HepG2 (cell line): ENCODE measurements at regions not wholly inside any gene's neighbourhood (a gene's known extent, or its start where the extent isn't known, plus 50 kb on each side); places are given as distances from the start of the nearest gene placed in this dataset.
A peak's percentile ranks its signal among the peaks of the same experiment; 100 is the strongest.

Experiments used
- ATAC-seq: fragments of 200-7000 bp; cut with Tn5 transposase; 3 replicates; pipeline ENCODE4 v1.9.1; 2020; ENCODE audit warnings: mild to moderate bottlenecking, moderate library complexity
- BruUV-seq: library from RNA; stranded (reverse); fragments of 400-500 nt; replicated peaks from 2 replicates; lab custom pipeline; 2021; lab: Mats Ljungman, UMichigan
- CTCF ChIA-PET: fragments of 300-600 bp; formaldehyde crosslinking; extraction: SDS; loops from one replicate; lab custom pipeline; 2021; ENCODE audit warnings: low total read pairs, inconsistent platforms, low intra/inter-chr PET ratio; lab: Yijun Ruan, JAX
- POLR2A ChIA-PET: fragments of 350-600 bp; sonication (Branson Sonifier 250); formaldehyde crosslinking; loops from one replicate; lab custom pipeline; 2020; ENCODE audit warnings: antibody characterized with exemption, inconsistent platforms; lab: Yijun Ruan, JAX
- DNase-seq: peaks from one replicate; pipeline ENCODE4 v3.0.0-alpha.2; 2015; ENCODE audit warnings: low spot score
- FAIRE-seq: peaks from 3 replicates; lab custom pipeline; 2011; peaks lifted over from hg19 to GRCh38; lab: Jason Lieb, UNC
- H2AFZ ChIP-seq: one replicate; pipeline ENCODE4 v1.6.1; 2011; ENCODE audit warnings: low read length, inconsistent platforms
- H3K27ac ChIP-seq: fragments of 300-600 bp; 3 replicates; pipeline ENCODE4 v1.8.0; 2011; ENCODE audit warnings: mixed run types, mild to moderate bottlenecking, mixed read lengths, low read length, inconsistent platforms; ENCODE audit not compliant: insufficient read depth; ENCODE audit errors: extremely low read length
- H3K27me3 ChIP-seq, 2 experiments: fragments of 200-600 bp in 1 of 2; 2 replicates in 1 of 2; 3 replicates in 1 of 2; pipeline versions ENCODE4 v1.6.0 to v1.8.0; 2011; ENCODE audit warnings: low read length in 2 of 2, mild to moderate bottlenecking in 2 of 2, moderate library complexity in 2 of 2, inconsistent platforms in 1 of 2; ENCODE audit not compliant: insufficient read depth in 2 of 2, control insufficient read depth in 1 of 2
- H3K36me3 ChIP-seq, 2 experiments: fragments of 200-600 bp in 1 of 2; replicated peaks in 1 of 2; 2 replicates in 1 of 2; 3 replicates in 1 of 2; pipeline versions ENCODE4 v1.5.1 to v1.8.0; 2011; ENCODE audit warnings: low read length in 2 of 2, inconsistent platforms in 1 of 2; ENCODE audit not compliant: insufficient read depth in 2 of 2, control insufficient read depth in 1 of 2
- H3K4me1 ChIP-seq: 2 replicates; pipeline ENCODE4 v1.5.1; 2012; ENCODE audit warnings: low read length, inconsistent platforms; ENCODE audit not compliant: insufficient read depth
- H3K4me2 ChIP-seq: 2 replicates; pipeline ENCODE4 v1.6.0; 2011; ENCODE audit warnings: low read depth, low read length, inconsistent platforms
- H3K4me3 ChIP-seq, 3 experiments: fragments of 200-600 bp in 1 of 3; sonication (generic), shearing (Covaris generic) in 1 of 3; replicated peaks in 1 of 3; 2 replicates each; pipeline ENCODE4 v1.5.1; 2011 to 2016; ENCODE audit warnings: low read length in 3 of 3, inconsistent platforms in 2 of 3, low read depth in 2 of 3, mild to moderate bottlenecking in 2 of 3, control low read depth in 1 of 3, mixed read lengths in 1 of 3; ENCODE audit not compliant: insufficient read depth in 1 of 3
- H3K79me2 ChIP-seq: one replicate; pipeline ENCODE4 v1.6.1; 2011; ENCODE audit warnings: low read length, inconsistent platforms; ENCODE audit not compliant: insufficient read depth
- H3K9ac ChIP-seq: 2 replicates; pipeline ENCODE4 v1.6.0; 2011; ENCODE audit warnings: mild to moderate bottlenecking, low read depth, low read length, inconsistent platforms; ENCODE audit not compliant: insufficient read depth
- H3K9me3 ChIP-seq: 2 replicates; pipeline ENCODE4 v1.5.1; 2012; ENCODE audit warnings: mild to moderate bottlenecking, low read length
- H4K20me1 ChIP-seq: 2 replicates; pipeline ENCODE4 v1.6.0; 2011; ENCODE audit warnings: inconsistent platforms, mild to moderate bottlenecking, low read length, moderate library complexity; ENCODE audit not compliant: insufficient read depth
- MAFK ChIP-seq, 2 experiments: IDR thresholded peaks in 1 of 2; conservative IDR thresholded peaks in 1 of 2; 2 replicates each; pipeline ENCODE4 v1.6.1; 2011; ENCODE audit warnings: improper control_type of control experiment in 2 of 2, low read length in 2 of 2
- RAD51 ChIP-seq: fragments of 450-650 bp; IDR thresholded peaks from 2 replicates; pipeline ENCODE4 v1.6.1; 2016; ENCODE audit warnings: borderline replicate concordance
- U2AF1 ChIP-seq: fragments of 200-400 bp; formaldehyde crosslinking; optimal IDR thresholded peaks from 2 replicates; pipeline ENCODE3; 2017; ENCODE audit warnings: mild to moderate bottlenecking, low read depth, low read length
- ZNF484 ChIP-seq: sonication (generic); formaldehyde crosslinking; IDR thresholded peaks from 2 replicates; pipeline ENCODE4 v1.5.1; 2020; ENCODE audit warnings: mild to moderate bottlenecking, low read depth, missing genetic modification reagents, borderline replicate concordance
- ZNF644 ChIP-seq: IDR thresholded peaks from 2 replicates; pipeline ENCODE4 v1.6.1; 2016; ENCODE audit warnings: low read depth
- WGBS: methylation state at CpG from one replicate; pipeline ENCODE4 v1.1.6; 2017; ENCODE audit warnings: low lambda C conversion rate; 5-methylcytosine and 5-hydroxymethylcytosine counted together
- in situ Hi-C: cut with HindIII; loops from 2 replicates; pipeline ENCODE4 v1.10.0; 2017; ENCODE audit warnings: low pct_unique_long_range_greater_than_20kb; ENCODE audit not compliant: extremely low pct_ligation_motif_present
- intact Hi-C: fragments of 100-400 bp; cut with micrococcal nuclease; formaldehyde crosslinking; loops from one replicate; pipeline ENCODE4 v1.10.0; 2022; ENCODE audit not compliant: unreplicated experiment
- TF ChIP-seq, protein P1 (sequence below): sonication (generic); formaldehyde crosslinking; IDR thresholded peaks from 2 replicates; pipeline ENCODE4 v1.8.0; 2022; ENCODE audit warnings: mild to moderate bottlenecking, missing genetic modification reagents, moderate library complexity

DNA sequence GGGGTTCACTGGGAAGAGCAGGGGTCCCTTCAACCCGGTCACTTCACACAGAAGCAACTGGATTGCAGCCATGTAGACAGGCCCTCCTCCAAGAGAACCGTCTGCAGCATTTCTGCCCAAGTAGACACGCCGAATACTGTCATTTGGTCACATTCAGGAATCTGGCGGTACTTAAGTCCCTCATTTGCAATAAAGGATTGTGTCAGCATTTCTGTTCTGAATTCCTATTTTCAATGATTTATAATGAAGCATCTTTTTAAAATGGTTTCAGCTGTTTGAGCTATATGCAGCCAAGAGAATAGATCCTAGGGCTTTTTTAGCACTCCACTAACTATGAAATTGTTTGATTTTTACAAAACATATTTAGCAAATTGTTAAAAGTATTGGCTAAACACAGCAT lies 143.5 kb upstream of the SOX1 start:
- CTCF ChIA-PET: no interaction called here
- intact Hi-C loops: no loop called here
- H3K9me3 ChIP-seq: no peaks in the 10 kb centered on the region
- TF ChIP-seq, protein P1, sequence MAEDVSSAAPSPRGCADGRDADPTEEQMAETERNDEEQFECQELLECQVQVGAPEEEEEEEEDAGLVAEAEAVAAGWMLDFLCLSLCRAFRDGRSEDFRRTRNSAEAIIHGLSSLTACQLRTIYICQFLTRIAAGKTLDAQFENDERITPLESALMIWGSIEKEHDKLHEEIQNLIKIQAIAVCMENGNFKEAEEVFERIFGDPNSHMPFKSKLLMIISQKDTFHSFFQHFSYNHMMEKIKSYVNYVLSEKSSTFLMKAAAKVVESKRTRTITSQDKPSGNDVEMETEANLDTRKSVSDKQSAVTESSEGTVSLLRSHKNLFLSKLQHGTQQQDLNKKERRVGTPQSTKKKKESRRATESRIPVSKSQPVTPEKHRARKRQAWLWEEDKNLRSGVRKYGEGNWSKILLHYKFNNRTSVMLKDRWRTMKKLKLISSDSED (CRISPR knock-in tag): no peak
- peak; percentile 11 to 52; a peak in 1 of 4 replicates for TF ChIP-seq MAFK (conservative IDR thresholded peaks at IDR 0.05 in 1 of 2, IDR thresholded peaks at IDR 0.05 in 1 of 2; ENCODE audit: low read length in 2 of 2)
- TF ChIP-seq U2AF1: no peak
- TF ChIP-seq, all 625 proteins: peak for 1
- no peak overlapping the region for H3K4me2 ChIP-seq
- no peak for ATAC-seq
- H3K27me3 ChIP-seq: peaks cover 4 to 64% of the 10 kb centered on the region in 2 experiments
- BruUV-seq: no TSS peak
- in situ Hi-C loops: no loop called here
- H3K79me2 ChIP-seq: no peaks in the 10 kb centered on the region
- POLR2A ChIA-PET: no interaction called here
- no peaks in the 10 kb centered on the region for H3K4me1 ChIP-seq
- no peak overlapping the region for H2AFZ ChIP-seq
- no peaks in the 10 kb centered on the region for H4K20me1 ChIP-seq
- no peak overlapping the region for H3K9ac ChIP-seq
- 30% methylated on average over 5 of the region's 5 CpGs for WGBS
- DNase-seq: no peak
- no peaks in the 10 kb centered on the region for H3K36me3 ChIP-seq
- H3K4me3 ChIP-seq: no peak overlapping the region
- no peak for FAIRE-seq
- no peak overlapping the region for H3K27ac ChIP-seq

DNA sequence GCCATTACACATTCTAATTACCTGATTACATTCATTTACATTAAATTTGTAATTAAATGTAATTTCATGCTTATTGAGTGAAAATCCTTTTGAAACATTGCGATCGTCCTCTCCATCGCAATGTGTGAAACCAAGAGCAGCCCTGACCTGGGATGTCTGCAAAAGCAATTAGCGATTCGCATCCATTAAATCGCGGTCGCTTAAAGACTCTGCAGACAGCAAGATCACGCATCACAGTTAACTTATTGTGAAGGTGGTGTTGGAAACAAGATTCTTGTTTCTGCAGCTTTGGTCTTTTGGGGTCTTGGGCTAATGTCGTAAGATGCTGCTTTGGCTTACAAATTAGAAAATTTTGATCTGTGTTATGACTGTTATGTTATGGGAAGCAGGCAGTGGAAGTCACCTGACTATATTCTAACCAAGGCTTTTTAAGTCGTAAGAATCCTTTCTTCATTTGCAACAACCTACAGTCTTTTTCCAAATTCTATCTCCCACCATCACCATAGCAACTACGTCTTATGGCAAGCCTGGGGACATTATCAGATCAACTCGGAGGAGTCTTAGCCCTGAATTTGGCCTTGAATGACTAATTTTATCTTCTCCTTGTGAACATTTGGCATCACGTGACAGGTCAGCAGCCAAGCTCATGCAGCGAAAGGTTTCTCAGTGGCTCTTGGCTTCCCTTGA lies 142.8 kb upstream of the SOX1 start:
- FAIRE-seq (no peak), DNase-seq (no peak), ATAC-seq (no peak)
- Histone ChIP-seq H3K4me2 (no peak overlapping the region), H3K79me2 (no peaks in the 10 kb centered on the region), H3K9me3 (no peaks in the 10 kb centered on the region), H3K27ac (no peak overlapping the region), H3K9ac (no peak overlapping the region), H2AFZ (no peak overlapping the region), H4K20me1 (no peaks in the 10 kb centered on the region), H3K36me3 (no peaks in the 10 kb centered on the region), H3K27me3 (peaks cover 4 to 63% of the 10 kb centered on the region in 2 experiments), H3K4me3 (no peak overlapping the region), H3K4me1 (no peaks in the 10 kb centered on the region)
- POLR2A ChIA-PET: no interaction called here
- WGBS: 57% methylated on average over 15 of the region's 15 CpGs
- intact Hi-C loops: no loop called here
- in situ Hi-C loops: no loop called here
- TF ChIP-seq ZNF644 (no peak), RAD51 (peak; percentile 49; the same call in 1 of the 2 replicates), ZNF484 (no peak)
- no TSS peak for BruUV-seq
- CTCF ChIA-PET: no interaction called here
